NCI-H1417 (cell line): ENCODE measurements at regions not wholly inside any gene's neighbourhood (a gene's known extent, or its start where the extent isn't known, plus 50 kb on each side); places are given as distances from the start of the nearest gene placed in this dataset.

ENCODE experiments used
- DNase-seq, 3 experiments: peaks; one replicate each; lab custom pipeline; 2025; lab: John Stamatoyannopoulos, UW

- no peak for DNase-seq
Measured at GRCh38 chr6:149149653-149150052, 167.9 kb upstream of the TAB2 start.

GRCh38 chr6:149150301-149150700 lies 167.2 kb upstream of the TAB2 start:
- DNase-seq = no peak

- no peak for DNase-seq
Measured at GRCh38 chr6:149150801-149151398, 166.6 kb upstream of the TAB2 start.

GRCh38 chr6:149152521-149152920 lies 165.0 kb upstream of the TAB2 start:
- DNase-seq = no peak

GRCh38 chr6:149153100-149153499 lies 164.4 kb upstream of the TAB2 start:
- DNase-seq = no peak

GRCh38 chr6:149153693-149154092 lies 163.8 kb upstream of the TAB2 start:
- no peak for DNase-seq

- no peak for DNase-seq
Measured at GRCh38 chr6:149154261-149154821, 163.2 kb upstream of the TAB2 start.

GRCh38 chr6:149157126-149157525 lies 160.4 kb upstream of the TAB2 start:
- DNase-seq = no peak

- DNase-seq = no peak
Measured at GRCh38 chr6:149158076-149158475, 159.4 kb upstream of the TAB2 start.

GRCh38 chr6:149160943-149161342 lies 156.6 kb upstream of the TAB2 start:
- DNase-seq = no peak

GRCh38 chr6:149162924-149163323 lies 154.6 kb upstream of the TAB2 start:
- DNase-seq = no peak

GRCh38 chr6:149164199-149164750 lies 153.2 kb upstream of the TAB2 start:
- DNase-seq = no peak

GRCh38 chr6:149166336-149166735 lies 151.2 kb upstream of the TAB2 start:
- no peak for DNase-seq

- no peak for DNase-seq
Measured at GRCh38 chr6:149166747-149167146, 150.8 kb upstream of the TAB2 start.

- DNase-seq = no peak
Measured at GRCh38 chr6:149168968-149169367, 148.5 kb upstream of the TAB2 start.

- DNase-seq = peak in 1 of 3 experiments; percentile 53
Measured at GRCh38 chr6:149169761-149170511, 147.6 kb upstream of the TAB2 start.

- DNase-seq = peak in 2 of 3 experiments; percentile 66 to 92
Measured at GRCh38 chr6:149170564-149171452, 146.7 kb upstream of the TAB2 start.

GRCh38 chr6:149173222-149173621 lies 144.3 kb upstream of the TAB2 start:
- DNase-seq = no peak

GRCh38 chr6:149174962-149175361 lies 142.6 kb upstream of the TAB2 start:
- no peak for DNase-seq

- peak in 2 of 3 experiments; percentile 63 to 93 for DNase-seq
Measured at GRCh38 chr6:149176971-149177667, 140.4 kb upstream of the TAB2 start.

GRCh38 chr6:149179431-149179830 lies 138.1 kb upstream of the TAB2 start:
- no peak for DNase-seq
